ENCODE measurements at regions not wholly inside any gene's neighbourhood (a gene's known extent, or its start where the extent isn't known, plus 50 kb on each side); places are given as distances from the start of the nearest gene placed in this dataset.

DNA sequence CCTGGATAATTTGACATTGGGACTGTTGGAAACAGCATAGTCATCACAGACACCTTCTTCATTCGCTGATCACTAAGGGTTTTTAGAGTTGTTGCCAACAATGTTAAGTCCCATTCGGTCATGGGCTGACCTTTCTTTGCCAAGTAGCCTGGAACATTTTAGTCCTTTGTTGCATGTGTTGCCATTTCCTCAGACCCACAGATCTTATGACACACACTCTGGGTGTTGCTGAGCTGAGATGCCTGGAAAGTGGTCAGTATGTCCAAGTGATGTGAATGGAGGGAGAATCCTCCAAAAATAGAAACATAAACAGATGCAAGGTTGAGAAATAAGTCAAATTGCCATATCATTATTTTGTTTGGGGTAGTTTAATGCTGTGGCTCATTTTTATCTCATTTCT, 61.5 kb upstream of the GJA5 start:
- DNase-seq: peak; percentile 67
- peak overlapping the region in 2 of 4 donors; percentile 29 to 52 for H3K27ac ChIP-seq
- H3K27me3 ChIP-seq: no peaks in the 10 kb centered on the region
- H3K4me3 ChIP-seq: no peak overlapping the region
- 80% methylated on average over 2 of the region's 2 CpGs for WGBS, 2 donors
- TF ChIP-seq EP300 (IDR thresholded peaks at IDR 0.05): no peak
- TF ChIP-seq, protein P1, sequence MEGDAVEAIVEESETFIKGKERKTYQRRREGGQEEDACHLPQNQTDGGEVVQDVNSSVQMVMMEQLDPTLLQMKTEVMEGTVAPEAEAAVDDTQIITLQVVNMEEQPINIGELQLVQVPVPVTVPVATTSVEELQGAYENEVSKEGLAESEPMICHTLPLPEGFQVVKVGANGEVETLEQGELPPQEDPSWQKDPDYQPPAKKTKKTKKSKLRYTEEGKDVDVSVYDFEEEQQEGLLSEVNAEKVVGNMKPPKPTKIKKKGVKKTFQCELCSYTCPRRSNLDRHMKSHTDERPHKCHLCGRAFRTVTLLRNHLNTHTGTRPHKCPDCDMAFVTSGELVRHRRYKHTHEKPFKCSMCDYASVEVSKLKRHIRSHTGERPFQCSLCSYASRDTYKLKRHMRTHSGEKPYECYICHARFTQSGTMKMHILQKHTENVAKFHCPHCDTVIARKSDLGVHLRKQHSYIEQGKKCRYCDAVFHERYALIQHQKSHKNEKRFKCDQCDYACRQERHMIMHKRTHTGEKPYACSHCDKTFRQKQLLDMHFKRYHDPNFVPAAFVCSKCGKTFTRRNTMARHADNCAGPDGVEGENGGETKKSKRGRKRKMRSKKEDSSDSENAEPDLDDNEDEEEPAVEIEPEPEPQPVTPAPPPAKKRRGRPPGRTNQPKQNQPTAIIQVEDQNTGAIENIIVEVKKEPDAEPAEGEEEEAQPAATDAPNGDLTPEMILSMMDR (IDR thresholded peaks at IDR 0.05): no peak
- no peak for TF ChIP-seq POLR2A (IDR thresholded peaks at IDR 0.05)
- peak in 2 of 4 donors; percentile 49 to 63 for TF ChIP-seq POLR2AphosphoS5 (IDR thresholded peaks at IDR 0.05)
- H3K9me3 ChIP-seq: no peaks in the 10 kb centered on the region
- H3K4me1 ChIP-seq: no peaks in the 10 kb centered on the region
- no peaks in the 10 kb centered on the region for H3K36me3 ChIP-seq
- intact Hi-C loops (cut with DNase I): no loop called here

DNA sequence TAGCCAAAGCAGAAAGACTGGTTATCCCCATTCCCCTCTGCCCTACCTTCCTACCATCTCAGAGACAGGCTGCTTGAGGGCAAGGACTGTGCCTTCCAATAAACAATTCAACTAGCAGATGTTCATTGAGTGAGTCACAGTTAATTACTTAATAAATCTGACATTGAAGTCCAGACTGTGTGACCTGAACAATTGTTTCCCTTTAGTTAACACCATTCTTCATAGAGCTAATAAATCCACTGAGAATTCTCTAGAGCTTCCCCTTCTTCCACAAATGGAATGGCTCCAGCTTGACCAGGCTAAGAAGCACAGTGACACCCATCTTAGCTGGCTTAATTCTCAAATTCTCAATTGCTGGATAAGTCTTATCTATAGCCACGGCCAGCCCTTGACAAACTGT, 61.9 kb upstream of the GJA5 start:
- Histone ChIP-seq H3K36me3 (no peaks in the 10 kb centered on the region), H3K27ac (peak overlapping the region in 2 of 4 donors; percentile 29 to 52), H3K4me3 (no peak overlapping the region), H3K4me1 (no peaks in the 10 kb centered on the region), H3K9me3 (no peaks in the 10 kb centered on the region), H3K27me3 (no peaks in the 10 kb centered on the region)
- TF ChIP-seq POLR2AphosphoS5 (IDR thresholded peaks at IDR 0.05): no peak
- TF ChIP-seq POLR2A (IDR thresholded peaks at IDR 0.05): no peak
- no peak for TF ChIP-seq EP300 (IDR thresholded peaks at IDR 0.05)
- TF ChIP-seq, protein P1 (IDR thresholded peaks at IDR 0.05): no peak
- DNase-seq: no peak
- 70 to 77% methylated on average over 1 of the region's 1 CpG for WGBS, 2 donors
- intact Hi-C loops (cut with DNase I): no loop called here

DNA sequence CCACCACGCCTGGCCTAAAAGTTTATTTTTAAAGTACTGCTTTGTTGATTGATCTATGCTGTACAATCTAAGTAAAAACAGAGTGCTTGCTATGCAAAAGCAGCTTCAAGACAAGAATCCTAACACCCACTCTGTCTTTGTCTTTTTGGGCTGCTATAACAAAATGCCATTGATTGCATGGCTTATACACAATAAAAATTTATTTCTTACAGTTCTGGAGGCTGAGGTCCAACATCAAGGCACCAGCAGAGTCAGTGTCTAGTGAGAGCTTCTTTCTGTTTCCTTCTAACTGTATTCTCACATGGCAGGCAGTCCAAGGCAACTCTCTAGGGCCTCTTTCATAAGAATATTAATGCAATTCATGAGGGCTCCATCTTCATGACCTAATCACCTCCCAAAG, 63.6 kb upstream of the GJA5 start:
- Histone ChIP-seq H3K9me3 (no peaks in the 10 kb centered on the region), H3K27me3 (no peaks in the 10 kb centered on the region), H3K4me1 (no peaks in the 10 kb centered on the region), H3K36me3 (no peaks in the 10 kb centered on the region), H3K27ac (no peak overlapping the region), H3K4me3 (no peak overlapping the region)
- WGBS, 2 donors: 81 to 88% methylated on average over 1 of the region's 1 CpG
- DNase-seq: no peak
- TF ChIP-seq POLR2A (IDR thresholded peaks at IDR 0.05): no peak
- TF ChIP-seq, protein P1 (IDR thresholded peaks at IDR 0.05): no peak
- no peak for TF ChIP-seq EP300 (IDR thresholded peaks at IDR 0.05)
- no peak for TF ChIP-seq POLR2AphosphoS5 (IDR thresholded peaks at IDR 0.05)
- intact Hi-C loops (cut with DNase I): no loop called here

DNA sequence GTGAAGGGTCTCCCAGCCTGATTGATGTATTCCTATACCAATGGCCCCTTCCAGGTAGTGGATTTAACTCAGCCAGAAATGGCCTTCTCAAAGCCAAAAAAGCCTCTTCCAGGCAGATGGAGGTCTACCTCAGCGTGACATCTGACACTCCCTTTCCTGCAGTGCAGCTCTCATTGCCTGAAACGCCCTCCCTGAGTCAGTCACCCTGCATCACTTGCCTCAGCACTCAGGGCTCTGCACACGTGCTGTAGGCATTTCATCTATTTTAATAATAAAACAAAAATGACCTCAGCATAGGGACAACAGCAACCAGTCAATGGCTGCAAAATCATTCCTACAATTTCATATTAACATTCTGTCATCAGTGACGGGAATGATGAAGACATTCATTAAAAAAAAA, 64.4 kb upstream of the GJA5 start:
- TF ChIP-seq POLR2A (IDR thresholded peaks at IDR 0.05) (no peak), POLR2AphosphoS5 (IDR thresholded peaks at IDR 0.05) (no peak), EP300 (IDR thresholded peaks at IDR 0.05) (no peak)
- TF ChIP-seq, protein P1 (IDR thresholded peaks at IDR 0.05): no peak
- no peaks in the 10 kb centered on the region for H3K36me3 ChIP-seq
- no peak overlapping the region for H3K4me3 ChIP-seq
- H3K27ac ChIP-seq: no peak overlapping the region
- intact Hi-C loops (cut with DNase I): no loop called here
- H3K4me1 ChIP-seq: no peaks in the 10 kb centered on the region
- no peaks in the 10 kb centered on the region for H3K27me3 ChIP-seq
- H3K9me3 ChIP-seq: no peaks in the 10 kb centered on the region
- 75 to 81% methylated on average over 4 of the region's 4 CpGs for WGBS, 2 donors
- DNase-seq: no peak

DNA sequence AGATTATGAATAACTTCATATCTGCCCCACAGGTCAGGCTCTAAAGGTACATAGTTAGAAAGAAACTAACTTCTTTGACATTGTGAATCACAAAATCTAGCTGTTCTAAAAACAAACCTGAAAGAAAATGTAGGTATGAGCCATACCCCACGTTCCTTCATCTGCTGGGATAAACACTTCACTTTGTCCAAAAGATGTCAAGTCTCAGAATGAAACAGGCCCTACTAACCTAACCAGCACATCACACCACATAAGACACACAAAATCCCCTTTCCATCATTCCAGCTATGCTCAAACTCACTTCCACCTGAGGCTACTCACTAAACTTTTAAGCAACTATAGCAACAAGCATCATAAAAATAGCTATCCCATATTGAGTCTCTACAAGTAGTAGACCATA, 65.2 kb upstream of the GJA5 start:
- Histone ChIP-seq H3K4me3 (no peak overlapping the region), H3K36me3 (no peaks in the 10 kb centered on the region), H3K27ac (no peak overlapping the region), H3K4me1 (no peaks in the 10 kb centered on the region), H3K27me3 (no peaks in the 10 kb centered on the region), H3K9me3 (no peaks in the 10 kb centered on the region)
- no peak for DNase-seq
- no peak for TF ChIP-seq POLR2A (IDR thresholded peaks at IDR 0.05)
- intact Hi-C loops (cut with DNase I): no loop called here
- 68 to 80% methylated on average over 1 of the region's 1 CpG for WGBS, 2 donors

Measured in sigmoid colon (tissue), 6 donors.